HEK293 (cell line): ENCODE measurements at regions not wholly inside any gene's neighbourhood (a gene's known extent, or its start where the extent isn't known, plus 50 kb on each side); places are given as distances from the start of the nearest gene placed in this dataset.

Source experiments
- CTCF ChIA-PET: fragments of 350-600 bp; formaldehyde crosslinking; extraction: SDS; loops from one replicate; lab custom pipeline; 2021; ENCODE audit warnings: antibody characterized with exemption; lab: Yijun Ruan, JAX
- POLR2A ChIA-PET: fragments of 300-600 bp; formaldehyde crosslinking; extraction: SDS; loops from one replicate; lab custom pipeline; 2020; ENCODE audit warnings: antibody characterized with exemption, inconsistent platforms; lab: Yijun Ruan, JAX
- H3K27ac ChIP-seq: fragments of 200-500 bp; sonication (Bioruptor generic); 2 replicates; pipeline ENCODE4 v1.5.1; 2014; ENCODE audit warnings: low read depth, low read length, control low read depth, inconsistent platforms; ENCODE audit errors: extremely low read depth
- H3K36me3 ChIP-seq, 2 experiments: fragments of 200-500 bp in 1 of 2; sonication (Bioruptor generic) in 1 of 2; 1 replicate in 1 of 2; 2 replicates in 1 of 2; pipeline ENCODE4 v1.5.1; 2014 to 2017; ENCODE audit warnings: inconsistent platforms in 2 of 2, low read length in 2 of 2; ENCODE audit not compliant: control insufficient read depth in 2 of 2, insufficient read depth in 1 of 2
- H3K4me1 ChIP-seq: fragments of 200-500 bp; sonication (Bioruptor generic); 2 replicates; pipeline ENCODE4 v1.5.1; 2014; ENCODE audit warnings: mild to moderate bottlenecking, low read length, inconsistent platforms; ENCODE audit not compliant: control insufficient read depth, insufficient read depth
- H3K4me3 ChIP-seq: 2 replicates; pipeline ENCODE4 v1.5.1; 2011; ENCODE audit warnings: low read depth, mild to moderate bottlenecking, control low read depth, low read length, moderate library complexity
- H3K9me3 ChIP-seq: fragments of 200-500 bp; sonication (Bioruptor generic); 2 replicates; pipeline ENCODE4 v1.5.1; 2014; ENCODE audit warnings: low read depth, low read length, inconsistent platforms; ENCODE audit not compliant: control insufficient read depth, insufficient read depth
- GLI4 ChIP-seq: fragments of 450-650 bp; formaldehyde crosslinking; IDR thresholded peaks from 2 replicates; pipeline ENCODE4 v1.5.1; 2016; ENCODE audit warnings: missing biosample characterization, missing genetic modification characterization
- KLF10 ChIP-seq: fragments of 450-650 bp; IDR thresholded peaks from 2 replicates; pipeline ENCODE4 v1.5.1; 2018; ENCODE audit warnings: missing biosample characterization, mild to moderate bottlenecking, missing genetic modification characterization
- KLF7 ChIP-seq: fragments of 450-650 bp; formaldehyde crosslinking; IDR thresholded peaks from 2 replicates; pipeline ENCODE4 v1.5.1; 2016; ENCODE audit warnings: missing biosample characterization, missing genetic modification characterization, borderline replicate concordance
- PBX3 ChIP-seq: sonication (generic); formaldehyde crosslinking; IDR thresholded peaks from 2 replicates; pipeline ENCODE4 v1.8.1; 2022; ENCODE audit warnings: mild to moderate bottlenecking, moderate library complexity, missing genetic modification reagents
- TCF7L2 ChIP-seq: IDR thresholded peaks from 2 replicates; pipeline ENCODE4 v1.6.1; 2011; ENCODE audit warnings: low read depth, mild to moderate bottlenecking, inconsistent platforms, low read length, moderate library complexity, borderline replicate concordance
- ZNF114 ChIP-seq: fragments of 450-650 bp; formaldehyde crosslinking; IDR thresholded peaks from 2 replicates; pipeline ENCODE4 v1.5.0; 2017; ENCODE audit warnings: missing biosample characterization, missing genetic modification characterization
- ZNF169 ChIP-seq: fragments of 450-650 bp; formaldehyde crosslinking; IDR thresholded peaks from 2 replicates; pipeline ENCODE4 v1.5.1; 2016; ENCODE audit warnings: missing biosample characterization, missing genetic modification characterization
- ZNF202 ChIP-seq: fragments of 450-650 bp; formaldehyde crosslinking; IDR thresholded peaks from 2 replicates; pipeline ENCODE4 v1.5.1; 2016; ENCODE audit warnings: missing biosample characterization, missing genetic modification characterization, borderline replicate concordance
- ZNF221 ChIP-seq: fragments of 450-650 bp; formaldehyde crosslinking; IDR thresholded peaks from 2 replicates; pipeline ENCODE4 v1.5.1; 2017; ENCODE audit warnings: missing biosample characterization, missing genetic modification characterization, borderline replicate concordance
- ZNF24 ChIP-seq: fragments of 450-650 bp; formaldehyde crosslinking; IDR thresholded peaks from 2 replicates; pipeline ENCODE4 v1.5.1; 2016; ENCODE audit warnings: missing biosample characterization, missing genetic modification characterization
- ZNF280C ChIP-seq: fragments of 450-650 bp; formaldehyde crosslinking; IDR thresholded peaks from 2 replicates; pipeline ENCODE4 v1.5.1; 2016; ENCODE audit warnings: missing biosample characterization, missing genetic modification characterization
- ZNF302 ChIP-seq: fragments of 450-650 bp; formaldehyde crosslinking; IDR thresholded peaks from 2 replicates; pipeline ENCODE4 v1.5.1; 2016; ENCODE audit warnings: missing biosample characterization, missing genetic modification characterization, low read depth
- ZNF394 ChIP-seq: fragments of 450-650 bp; formaldehyde crosslinking; IDR thresholded peaks from 2 replicates; pipeline ENCODE4 v1.5.1; 2016; ENCODE audit warnings: missing biosample characterization, missing genetic modification characterization, mild to moderate bottlenecking, moderate library complexity, borderline replicate concordance
- ZNF433 ChIP-seq: fragments of 450-650 bp; formaldehyde crosslinking; IDR thresholded peaks from 2 replicates; pipeline ENCODE4 v1.5.1; 2016; ENCODE audit warnings: missing biosample characterization, missing genetic modification characterization, low read depth
- ZNF513 ChIP-seq: fragments of 450-650 bp; IDR thresholded peaks from 2 replicates; pipeline ENCODE4 v1.5.1; 2018; ENCODE audit warnings: missing biosample characterization, missing genetic modification characterization
- ZNF747 ChIP-seq: fragments of 450-650 bp; formaldehyde crosslinking; IDR thresholded peaks from 2 replicates; pipeline ENCODE4 v1.5.1; 2016; ENCODE audit warnings: missing biosample characterization, missing genetic modification characterization
- ZNF76 ChIP-seq: fragments of 450-650 bp; formaldehyde crosslinking; IDR thresholded peaks from 2 replicates; pipeline ENCODE4; 2016; ENCODE audit warnings: low read depth, missing biosample characterization, missing genetic modification characterization, borderline replicate concordance
- ZXDB ChIP-seq: fragments of 450-650 bp; formaldehyde crosslinking; IDR thresholded peaks from 2 replicates; pipeline ENCODE4 v1.5.1; 2016; ENCODE audit warnings: missing biosample characterization, missing genetic modification characterization
- TF ChIP-seq, protein P1 (sequence below): fragments of 450-650 bp; formaldehyde crosslinking; IDR thresholded peaks from 2 replicates; pipeline ENCODE4 v1.5.1; 2017; ENCODE audit warnings: missing biosample characterization, missing genetic modification characterization
- TF ChIP-seq, protein P2 (sequence below): fragments of 450-650 bp; formaldehyde crosslinking; IDR thresholded peaks from 2 replicates; pipeline ENCODE4 v1.5.1; 2016; ENCODE audit warnings: missing biosample characterization, missing genetic modification characterization

GRCh38 chr1:59032228-59032627, 248.4 kb upstream of the JUN start:
- TF ChIP-seq, protein P1, sequence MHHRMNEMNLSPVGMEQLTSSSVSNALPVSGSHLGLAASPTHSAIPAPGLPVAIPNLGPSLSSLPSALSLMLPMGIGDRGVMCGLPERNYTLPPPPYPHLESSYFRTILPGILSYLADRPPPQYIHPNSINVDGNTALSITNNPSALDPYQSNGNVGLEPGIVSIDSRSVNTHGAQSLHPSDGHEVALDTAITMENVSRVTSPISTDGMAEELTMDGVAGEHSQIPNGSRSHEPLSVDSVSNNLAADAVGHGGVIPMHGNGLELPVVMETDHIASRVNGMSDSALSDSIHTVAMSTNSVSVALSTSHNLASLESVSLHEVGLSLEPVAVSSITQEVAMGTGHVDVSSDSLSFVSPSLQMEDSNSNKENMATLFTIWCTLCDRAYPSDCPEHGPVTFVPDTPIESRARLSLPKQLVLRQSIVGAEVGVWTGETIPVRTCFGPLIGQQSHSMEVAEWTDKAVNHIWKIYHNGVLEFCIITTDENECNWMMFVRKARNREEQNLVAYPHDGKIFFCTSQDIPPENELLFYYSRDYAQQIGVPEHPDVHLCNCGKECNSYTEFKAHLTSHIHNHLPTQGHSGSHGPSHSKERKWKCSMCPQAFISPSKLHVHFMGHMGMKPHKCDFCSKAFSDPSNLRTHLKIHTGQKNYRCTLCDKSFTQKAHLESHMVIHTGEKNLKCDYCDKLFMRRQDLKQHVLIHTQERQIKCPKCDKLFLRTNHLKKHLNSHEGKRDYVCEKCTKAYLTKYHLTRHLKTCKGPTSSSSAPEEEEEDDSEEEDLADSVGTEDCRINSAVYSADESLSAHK (tag by site-specific recombination), result no peak
- H3K27ac ChIP-seq, result no peak overlapping the region
- POLR2A ChIA-PET, result no interaction called here
- H3K36me3 ChIP-seq, result no peaks in the 10 kb centered on the region
- H3K4me1 ChIP-seq, result no peaks in the 10 kb centered on the region
- CTCF ChIA-PET, result interaction anchor here (0.5 kb wide), 1 partner anchor 17 kb away, joined by 3 read pairs; no protein-coding TSS in a partner anchor
- no peaks in the 10 kb centered on the region for H3K9me3 ChIP-seq
- no peak overlapping the region for H3K4me3 ChIP-seq

DNA sequence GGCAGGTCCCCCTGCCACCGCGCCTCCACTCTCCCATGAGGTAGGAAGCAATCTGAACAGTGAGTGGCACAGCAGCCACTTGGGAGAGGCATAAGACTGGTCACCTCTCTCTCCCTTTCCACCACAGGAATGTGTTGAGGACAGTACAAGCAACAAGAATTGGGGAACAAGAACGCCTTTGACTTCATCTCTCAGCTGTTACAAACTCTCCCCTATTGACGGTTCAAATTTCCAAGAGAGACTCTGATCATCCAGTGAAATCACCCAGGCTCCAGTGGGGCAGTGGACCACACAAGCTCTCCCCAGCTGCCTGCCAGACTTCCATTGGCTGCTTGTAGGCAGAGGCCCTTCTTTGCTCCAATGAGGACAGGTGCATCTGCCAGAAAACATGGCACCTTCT, 249.9 kb upstream of the JUN start:
- H3K4me1 ChIP-seq, result no peaks in the 10 kb centered on the region
- POLR2A ChIA-PET, result no interaction called here
- no peaks in the 10 kb centered on the region for H3K36me3 ChIP-seq
- CTCF ChIA-PET, result no interaction called here
- no peak overlapping the region for H3K27ac ChIP-seq
- no peaks in the 10 kb centered on the region for H3K9me3 ChIP-seq
- no peak for TF ChIP-seq ZNF221 (tag by site-specific recombination)
- no peak for TF ChIP-seq ZNF513 (tag by site-specific recombination)
- no peak for TF ChIP-seq ZNF280C (tag by site-specific recombination)
- no peak for TF ChIP-seq ZNF747 (tag by site-specific recombination)
- no peak for TF ChIP-seq PBX3 (CRISPR knock-in tag)
- no peak for TF ChIP-seq ZNF76 (tag by site-specific recombination)
- TF ChIP-seq ZNF302 (tag by site-specific recombination), result no peak
- TF ChIP-seq, protein P1 (tag by site-specific recombination), result no peak
- no peak for TF ChIP-seq ZNF394 (tag by site-specific recombination)
- TF ChIP-seq ZNF24 (tag by site-specific recombination), result no peak
- TF ChIP-seq KLF10, result no peak
- TF ChIP-seq ZNF202, result no peak
- TF ChIP-seq ZXDB, result no peak
- no peak for TF ChIP-seq GLI4 (tag by site-specific recombination)
- TF ChIP-seq ZNF433, result no peak
- TF ChIP-seq ZNF169 (tag by site-specific recombination), result no peak
- TF ChIP-seq, protein P2, sequence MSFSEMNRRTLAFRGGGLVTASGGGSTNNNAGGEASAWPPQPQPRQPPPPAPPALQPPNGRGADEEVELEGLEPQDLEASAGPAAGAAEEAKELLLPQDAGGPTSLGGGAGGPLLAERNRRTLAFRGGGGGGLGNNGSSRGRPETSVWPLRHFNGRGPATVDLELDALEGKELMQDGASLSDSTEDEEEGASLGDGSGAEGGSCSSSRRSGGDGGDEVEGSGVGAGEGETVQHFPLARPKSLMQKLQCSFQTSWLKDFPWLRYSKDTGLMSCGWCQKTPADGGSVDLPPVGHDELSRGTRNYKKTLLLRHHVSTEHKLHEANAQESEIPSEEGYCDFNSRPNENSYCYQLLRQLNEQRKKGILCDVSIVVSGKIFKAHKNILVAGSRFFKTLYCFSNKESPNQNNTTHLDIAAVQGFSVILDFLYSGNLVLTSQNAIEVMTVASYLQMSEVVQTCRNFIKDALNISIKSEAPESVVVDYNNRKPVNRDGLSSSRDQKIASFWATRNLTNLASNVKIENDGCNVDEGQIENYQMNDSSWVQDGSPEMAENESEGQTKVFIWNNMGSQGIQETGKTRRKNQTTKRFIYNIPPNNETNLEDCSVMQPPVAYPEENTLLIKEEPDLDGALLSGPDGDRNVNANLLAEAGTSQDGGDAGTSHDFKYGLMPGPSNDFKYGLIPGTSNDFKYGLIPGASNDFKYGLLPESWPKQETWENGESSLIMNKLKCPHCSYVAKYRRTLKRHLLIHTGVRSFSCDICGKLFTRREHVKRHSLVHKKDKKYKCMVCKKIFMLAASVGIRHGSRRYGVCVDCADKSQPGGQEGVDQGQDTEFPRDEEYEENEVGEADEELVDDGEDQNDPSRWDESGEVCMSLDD, result no peak
- no peak for TF ChIP-seq KLF7 (tag by site-specific recombination)
- TF ChIP-seq TCF7L2, result no peak
- TF ChIP-seq ZNF114 (tag by site-specific recombination), result no peak
- no peak overlapping the region for H3K4me3 ChIP-seq
